SK-N-SH (cell line): ENCODE measurements at regions not wholly inside any gene's neighbourhood (a gene's known extent, or its start where the extent isn't known, plus 50 kb on each side); places are given as distances from the start of the nearest gene placed in this dataset.

Experiments
- CTCF ChIA-PET: fragments of 300-600, 350-600 bp; formaldehyde crosslinking; extraction: SDS; loops from one replicate; lab custom pipeline; 2021; lab: Yijun Ruan, JAX
- POLR2A ChIA-PET: fragments of 350-600 bp; sonication (Branson Sonifier 250); formaldehyde crosslinking; extraction: SDS; loops from one replicate; lab custom pipeline; 2020; ENCODE audit warnings: antibody characterized with exemption, inconsistent platforms; lab: Yijun Ruan, JAX
- DNase-seq: peaks from one replicate; pipeline ENCODE4 v3.0.0; 2012
- H2AFZ ChIP-seq: fragments of 200-600 bp; sonication (generic); 2 replicates; pipeline ENCODE4 v1.8.1; 2016; ENCODE audit warnings: antibody characterized with exemption, mild to moderate bottlenecking, low read depth
- H3F3A ChIP-seq: fragments of 200-600 bp; sonication (generic); replicated peaks from 2 replicates; pipeline ENCODE3; 2016; ENCODE audit warnings: antibody characterized with exemption, mild to moderate bottlenecking; ENCODE audit not compliant: insufficient read depth
- H3K27ac ChIP-seq, 2 experiments: fragments of 200-500 bp in 1 of 2; fragments of 200-600 bp in 1 of 2; sonication (Bioruptor generic) in 1 of 2; sonication (generic), shearing (Covaris generic) in 1 of 2; 2 replicates each; pipeline versions ENCODE4 v1.5.1 to v1.6.1; 2014 to 2016; ENCODE audit warnings: low read depth in 2 of 2, inconsistent platforms in 1 of 2, low read length in 1 of 2, mild to moderate bottlenecking in 1 of 2, mixed read lengths in 1 of 2
- H3K27me3 ChIP-seq: fragments of 200-600 bp; sonication (generic), shearing (Covaris generic); 2 replicates; pipeline ENCODE4 v1.6.1; 2016; ENCODE audit warnings: mixed run types; ENCODE audit not compliant: insufficient read depth
- H3K36me3 ChIP-seq, 2 experiments: fragments of 200-500 bp in 1 of 2; fragments of 200-600 bp in 1 of 2; sonication (Bioruptor generic) in 1 of 2; sonication (generic) in 1 of 2; replicated peaks in 1 of 2; 2 replicates each; pipeline versions ENCODE3 to v1.5.1; 2014 to 2016; ENCODE audit warnings: low read length in 1 of 2, mild to moderate bottlenecking in 1 of 2; ENCODE audit not compliant: insufficient read depth in 2 of 2, control insufficient read depth in 1 of 2
- H3K4me1 ChIP-seq, 2 experiments: fragments of 200-500 bp in 1 of 2; fragments of 200-600 bp in 1 of 2; sonication (Bioruptor generic) in 1 of 2; sonication (generic), shearing (Covaris generic) in 1 of 2; 2 replicates each; pipeline versions ENCODE4 v1.5.1 to v1.6.1; 2014 to 2016; ENCODE audit warnings: low read depth in 1 of 2, low read length in 1 of 2, mixed run types in 1 of 2; ENCODE audit not compliant: insufficient read depth in 2 of 2, control insufficient read depth in 1 of 2
- H3K4me2 ChIP-seq: fragments of 200-600 bp; sonication (generic), shearing (Covaris generic); 2 replicates; pipeline ENCODE4 v1.6.1; 2017; ENCODE audit warnings: mixed run types
- H3K4me3 ChIP-seq, 2 experiments: fragments of 200-500 bp in 1 of 2; fragments of 200-600 bp in 1 of 2; sonication (Bioruptor generic) in 1 of 2; sonication (generic), shearing (Covaris generic) in 1 of 2; 2 replicates each; pipeline versions ENCODE4 v1.5.1 to v1.8.1; 2014 to 2016; ENCODE audit warnings: low read depth in 2 of 2, inconsistent platforms in 1 of 2, low read length in 1 of 2, mild to moderate bottlenecking in 1 of 2, mixed read lengths in 1 of 2, moderate library complexity in 1 of 2
- H3K79me2 ChIP-seq: fragments of 200-600 bp; sonication (generic); 2 replicates; pipeline ENCODE4 v1.8.1; 2017; ENCODE audit warnings: mild to moderate bottlenecking; ENCODE audit not compliant: insufficient read depth
- H3K9ac ChIP-seq: fragments of 200-600 bp; sonication (generic); 2 replicates; pipeline ENCODE4 v1.6.1; 2017; ENCODE audit warnings: mixed run types
- H3K9me2 ChIP-seq: fragments of 200-600 bp; sonication (generic); 2 replicates; pipeline ENCODE4 v1.6.1; 2017; ENCODE audit warnings: mixed run types
- H3K9me3 ChIP-seq: fragments of 200-600 bp; sonication (generic); 2 replicates; pipeline ENCODE4 v1.6.1; 2017; ENCODE audit warnings: mixed run types, mild to moderate bottlenecking, moderate library complexity
- H4K20me1 ChIP-seq: fragments of 200-600 bp; sonication (generic); 2 replicates; pipeline ENCODE4 v1.6.1; 2017; ENCODE audit warnings: mild to moderate bottlenecking, mixed run types; ENCODE audit not compliant: insufficient read depth
- CHD2 ChIP-seq: fragments of 150-350 bp; IDR thresholded peaks from 2 replicates; pipeline ENCODE4 v1.6.1; 2018; ENCODE audit warnings: low read length; ENCODE audit not compliant: partially characterized antibody
- FOSL2 ChIP-seq: IDR thresholded peaks from 2 replicates; pipeline ENCODE4 v1.4.0; 2012; ENCODE audit warnings: low read depth, mild to moderate bottlenecking, moderate library complexity, borderline replicate concordance
- GATA2 ChIP-seq: sonication (generic); formaldehyde crosslinking; IDR thresholded peaks from 2 replicates; pipeline ENCODE4 v1.5.0; 2020; ENCODE audit warnings: mild to moderate bottlenecking, missing genetic modification reagents
- MAX ChIP-seq: IDR thresholded peaks from 2 replicates; pipeline ENCODE4 v1.4.0; 2012; ENCODE audit warnings: low read depth
- MEF2A ChIP-seq: IDR thresholded peaks from 2 replicates; pipeline ENCODE4 v1.4.0; 2012; ENCODE audit warnings: low read depth, borderline replicate concordance
- MXI1 ChIP-seq: IDR thresholded peaks from 2 replicates; pipeline ENCODE4 v1.6.1; 2012; ENCODE audit warnings: mild to moderate bottlenecking, low read depth, low read length, improper control_type of control experiment
- NFIC ChIP-seq: IDR thresholded peaks from 2 replicates; pipeline ENCODE4 v1.4.0; 2012; ENCODE audit warnings: borderline replicate concordance
- NRF1 ChIP-seq: IDR thresholded peaks from 2 replicates; pipeline ENCODE4 v1.6.1; 2012; ENCODE audit warnings: low read depth, mild to moderate bottlenecking, low read length
- PBX3 ChIP-seq: IDR thresholded peaks from 2 replicates; pipeline ENCODE4; 2012
- POLR2AphosphoS5 ChIP-seq: IDR thresholded peaks from 2 replicates; pipeline ENCODE4 v1.6.1; 2012; ENCODE audit warnings: low read depth, low read length
- RAD21 ChIP-seq: IDR thresholded peaks from 2 replicates; pipeline ENCODE4 v1.6.1; 2012; ENCODE audit warnings: mild to moderate bottlenecking, low read length
- RCOR1 ChIP-seq: fragments of 150-350 bp; IDR thresholded peaks from 2 replicates; pipeline ENCODE4 v1.6.1; 2017; ENCODE audit warnings: antibody characterized with exemption, low read length
- REST ChIP-seq: IDR thresholded peaks from 2 replicates; pipeline ENCODE4 v1.6.1; 2012; ENCODE audit warnings: mild to moderate bottlenecking, low read depth, low read length, moderate library complexity
- RXRA ChIP-seq: IDR thresholded peaks from 2 replicates; pipeline ENCODE4 v1.4.0; 2012; ENCODE audit warnings: low read depth, mild to moderate bottlenecking, borderline replicate concordance
- SMC3 ChIP-seq: IDR thresholded peaks from 2 replicates; pipeline ENCODE4 v1.6.1; 2012; ENCODE audit warnings: low read depth, low read length, improper control_type of control experiment
- USF2 ChIP-seq: fragments of 150-350 bp; IDR thresholded peaks from 2 replicates; pipeline ENCODE4 v1.6.1; 2017; ENCODE audit warnings: antibody characterized with exemption, low read length, low read depth, borderline replicate concordance
- WGBS: methylation state at CpG from one replicate; pipeline ENCODE4 v1.1.6; 2017; ENCODE audit warnings: low lambda C conversion rate; 5-methylcytosine and 5-hydroxymethylcytosine counted together

GRCh38 chr17:36707904-36708303 lies 106.5 kb downstream of the MRM1 start:
- no peak overlapping the region for H3K27ac ChIP-seq
- no peaks in the 10 kb centered on the region for H3K79me2 ChIP-seq
- no peaks in the 10 kb centered on the region for H3K9me2 ChIP-seq
- H3K4me1 ChIP-seq = peaks cover 0 to 7% of the 10 kb centered on the region in 2 experiments; a peak in 1 of 4 replicates
- H3K4me2 ChIP-seq = no peak overlapping the region
- WGBS = 60% methylated on average over 3 of the region's 3 CpGs
- H3K36me3 ChIP-seq = no peaks in the 10 kb centered on the region
- no peak for DNase-seq
- no peaks in the 10 kb centered on the region for H3F3A ChIP-seq
- H2AFZ ChIP-seq = no peak overlapping the region
- H3K9ac ChIP-seq = no peak overlapping the region
- H4K20me1 ChIP-seq = no peaks in the 10 kb centered on the region
- POLR2A ChIA-PET = no interaction called here
- no peaks in the 10 kb centered on the region for H3K9me3 ChIP-seq
- TF ChIP-seq RCOR1 (no peak), NFIC (no peak), MEF2A (no peak), RXRA (no peak), GATA2 (CRISPR knock-in tag) (no peak), PBX3 (no peak), POLR2AphosphoS5 (no peak), RAD21 (no peak), USF2 (no peak), MAX (no peak), CHD2 (no peak), FOSL2 (no peak), MXI1 (no peak), NRF1 (no peak), SMC3 (no peak), REST (no peak)
- H3K4me3 ChIP-seq = no peak overlapping the region
- CTCF ChIA-PET = interaction anchor here (1.6 to 3.4 kb wide), 4 partner anchors 12 to 339 kb away, joined by 15 to 23 read pairs (median 16); no protein-coding TSS in a partner anchor
- no peaks in the 10 kb centered on the region; the same call in 1 of the 2 replicates for H3K27me3 ChIP-seq
